H1 (cell line): ENCODE measurements at regions not wholly inside any gene's neighbourhood (a gene's known extent, or its start where the extent isn't known, plus 50 kb on each side); places are given as distances from the start of the nearest gene placed in this dataset.

Experiments used
- CTCF ChIA-PET: fragments of 300-600 bp; sonication (Branson Sonifier 250); formaldehyde crosslinking; loops from one replicate; lab custom pipeline; 2021; ENCODE audit not compliant: partially characterized antibody; lab: Charles Lee
- POLR2A ChIA-PET: fragments of 300-600 bp; sonication (Branson Sonifier 250); formaldehyde crosslinking; loops from one replicate; lab custom pipeline; 2021; ENCODE audit warnings: inconsistent platforms; ENCODE audit not compliant: partially characterized antibody; lab: Charles Lee
- DNase-seq, 2 experiments: peaks; one replicate each; pipeline versions ENCODE4 v3.0.0 to v3.0.0-alpha.2; 2010 to 2022; ENCODE audit warnings: low spot score in 2 of 2, low read depth in 1 of 2, mixed read lengths in 1 of 2
- FAIRE-seq: peaks from 2 replicates; lab custom pipeline; 2011; peaks lifted over from hg19 to GRCh38; lab: Jason Lieb, UNC
- H2AFZ ChIP-seq: 2 replicates; pipeline ENCODE4 v1.8.1; 2012; ENCODE audit warnings: low read length, inconsistent platforms
- H2AK5ac ChIP-seq: 2 replicates; pipeline ENCODE4 v1.6.1; 2013; ENCODE audit warnings: low read depth, low read length
- H2BK120ac ChIP-seq: replicated peaks from 2 replicates; pipeline ENCODE3; 2013; ENCODE audit warnings: low read depth, low read length, inconsistent platforms
- H2BK12ac ChIP-seq: 2 replicates; pipeline ENCODE4 v1.6.1; 2013; ENCODE audit warnings: low read depth, low read length
- H2BK15ac ChIP-seq: 2 replicates; pipeline ENCODE4 v1.6.1; 2013; ENCODE audit warnings: low read length
- H2BK20ac ChIP-seq: 2 replicates; pipeline ENCODE4 v1.6.1; 2013; ENCODE audit warnings: low read length
- H2BK5ac ChIP-seq: 2 replicates; pipeline ENCODE4 v1.6.1; 2013; ENCODE audit warnings: low read depth, low read length
- H3K14ac ChIP-seq: 2 replicates; pipeline ENCODE4 v1.6.1; 2013; ENCODE audit warnings: inconsistent platforms; ENCODE audit not compliant: insufficient read length
- H3K18ac ChIP-seq: 2 replicates; pipeline ENCODE4 v1.6.1; 2013; ENCODE audit warnings: low read length; ENCODE audit errors: extremely low read depth
- H3K23ac ChIP-seq: 2 replicates; pipeline ENCODE4 v1.6.1; 2013; ENCODE audit warnings: inconsistent platforms; ENCODE audit not compliant: insufficient read length
- H3K23me2 ChIP-seq: 2 replicates; pipeline ENCODE4 v1.6.1; 2013; ENCODE audit warnings: low read depth, low read length
- H3K27ac ChIP-seq: 2 replicates; pipeline ENCODE4 v1.6.1; 2011; ENCODE audit warnings: low read depth, low read length, inconsistent platforms
- H3K27me3 ChIP-seq, 4 experiments: replicated peaks in 1 of 4; 1 replicate in 1 of 4; 2 replicates in 3 of 4; pipeline versions ENCODE4 v1.6.1 to v1.8.1; 2011 to 2013; ENCODE audit warnings: low read length in 3 of 4, mild to moderate bottlenecking in 3 of 4, inconsistent platforms in 2 of 4, mixed read lengths in 2 of 4, moderate library complexity in 1 of 4; ENCODE audit not compliant: control insufficient read depth in 3 of 4, insufficient read depth in 3 of 4; ENCODE audit errors: extremely low read depth in 1 of 4
- H3K36me3 ChIP-seq, 4 experiments: 2 replicates each; pipeline versions ENCODE4 v1.6.1 to v1.8.1; 2011 to 2013; ENCODE audit warnings: mild to moderate bottlenecking in 4 of 4, low read length in 3 of 4, moderate library complexity in 2 of 4, control low read depth in 1 of 4, inconsistent platforms in 1 of 4; ENCODE audit not compliant: insufficient read depth in 4 of 4, control insufficient read depth in 2 of 4
- H3K4ac ChIP-seq: replicated peaks from 2 replicates; pipeline ENCODE3; 2013; ENCODE audit warnings: low read length, low read depth, mixed read lengths, inconsistent platforms; ENCODE audit not compliant: insufficient read length
- H3K4me1 ChIP-seq, 4 experiments: replicated peaks in 1 of 4; 1 replicate in 1 of 4; 2 replicates in 3 of 4; pipeline versions ENCODE4 v1.6.1 to v1.8.1; 2011 to 2013; ENCODE audit warnings: low read length in 3 of 4, inconsistent platforms in 2 of 4, mixed read lengths in 1 of 4; ENCODE audit not compliant: insufficient read depth in 4 of 4, control insufficient read depth in 3 of 4
- H3K4me2 ChIP-seq, 2 experiments: 2 replicates each; pipeline versions ENCODE4 v1.6.1 to v1.8.1; 2011 to 2013; ENCODE audit warnings: low read depth in 2 of 2, low read length in 2 of 2, control low read depth in 1 of 2, inconsistent platforms in 1 of 2, mild to moderate bottlenecking in 1 of 2; ENCODE audit not compliant: insufficient read depth in 1 of 2
- H3K4me3 ChIP-seq, 4 experiments: fragments of 200-600, 300-600 bp in 1 of 4; sonication (generic), shearing (Covaris generic), sonication (Bioruptor Twin) in 1 of 4; 2 replicates each; pipeline versions ENCODE4 v1.5.1 to v1.8.1; 2011 to 2016; ENCODE audit warnings: low read length in 4 of 4, low read depth in 3 of 4, control low read depth in 2 of 4, inconsistent platforms in 2 of 4, mild to moderate bottlenecking in 2 of 4, mixed read lengths in 1 of 4, moderate library complexity in 1 of 4; ENCODE audit not compliant: insufficient read depth in 2 of 4; ENCODE audit errors: extremely low read depth in 1 of 4
- H3K56ac ChIP-seq: replicated peaks from 2 replicates; pipeline ENCODE3; 2013; ENCODE audit warnings: low read depth, mild to moderate bottlenecking, mixed read lengths, low read length, inconsistent platforms; ENCODE audit not compliant: insufficient read length
- H3K79me1 ChIP-seq: 2 replicates; pipeline ENCODE4 v1.6.1; 2013; ENCODE audit warnings: low read depth, low read length, control low read depth
- H3K79me2 ChIP-seq, 2 experiments: 2 replicates each; pipeline versions ENCODE4 v1.6.1 to v1.8.1; 2012 to 2013; ENCODE audit warnings: low read length in 2 of 2, mild to moderate bottlenecking in 2 of 2, inconsistent platforms in 1 of 2; ENCODE audit not compliant: insufficient read depth in 2 of 2, control insufficient read depth in 1 of 2
- H3K9ac ChIP-seq, 4 experiments: replicated peaks in 1 of 4; 1 replicate in 1 of 4; 2 replicates in 3 of 4; pipeline versions ENCODE4 v1.6.1 to v1.8.1; 2011 to 2013; ENCODE audit warnings: low read depth in 3 of 4, low read length in 3 of 4, control low read depth in 2 of 4, mild to moderate bottlenecking in 2 of 4, moderate library complexity in 2 of 4, inconsistent platforms in 1 of 4; ENCODE audit errors: extremely low read depth in 1 of 4
- H3K9me3 ChIP-seq, 2 experiments: 2 replicates each; pipeline versions ENCODE4 v1.6.1 to v1.8.1; 2012 to 2013; ENCODE audit warnings: mild to moderate bottlenecking in 2 of 2, moderate library complexity in 2 of 2, control low read depth in 1 of 2, inconsistent platforms in 1 of 2, low read depth in 1 of 2, low read length in 1 of 2, mixed read lengths in 1 of 2; ENCODE audit not compliant: insufficient read depth in 2 of 2
- H4K20me1 ChIP-seq, 2 experiments: replicated peaks in 1 of 2; 2 replicates each; pipeline versions ENCODE3 to v1.8.1; 2011 to 2013; ENCODE audit warnings: inconsistent platforms in 2 of 2, low read length in 2 of 2, mild to moderate bottlenecking in 1 of 2; ENCODE audit not compliant: insufficient read depth in 2 of 2, control insufficient read depth in 1 of 2
- H4K5ac ChIP-seq: 2 replicates; pipeline ENCODE4 v1.6.1; 2013; ENCODE audit warnings: low read length, low read depth, mixed read lengths, inconsistent platforms; ENCODE audit not compliant: insufficient read length
- H4K8ac ChIP-seq: 2 replicates; pipeline ENCODE4 v1.8.0; 2013; ENCODE audit warnings: mild to moderate bottlenecking, moderate library complexity, low read length, inconsistent platforms; ENCODE audit not compliant: insufficient read depth; ENCODE audit errors: extremely low read depth
- H4K91ac ChIP-seq: replicated peaks from 2 replicates; pipeline ENCODE3; 2013; ENCODE audit warnings: low read length, mixed read lengths, inconsistent platforms; ENCODE audit not compliant: insufficient read length
- BACH1 ChIP-seq: IDR thresholded peaks from 2 replicates; pipeline ENCODE4 v1.6.1; 2012; ENCODE audit warnings: low read length, improper control_type of control experiment
- EP300 ChIP-seq, 2 experiments: IDR thresholded peaks; 1 replicate in 1 of 2; 2 replicates in 1 of 2; pipeline ENCODE4 v1.6.1; 2011 to 2012; ENCODE audit warnings: low read depth in 2 of 2, low read length in 2 of 2, mild to moderate bottlenecking in 2 of 2, borderline replicate concordance in 1 of 2, inconsistent platforms in 1 of 2, moderate library complexity in 1 of 2
- EZH2 ChIP-seq: fragments of 200-600 bp; sonication (generic); IDR thresholded peaks from 2 replicates; pipeline ENCODE4 v1.7.1; 2012; ENCODE audit warnings: low read depth, mild to moderate bottlenecking, moderate library complexity, low read length, inconsistent platforms; ENCODE audit not compliant: severe bottlenecking
- PHF8 ChIP-seq: fragments of 200-600 bp; sonication (generic); conservative IDR thresholded peaks from 2 replicates; pipeline ENCODE4 v1.7.1; 2012; ENCODE audit warnings: low read depth, mild to moderate bottlenecking, inconsistent platforms, low read length, moderate library complexity
- RXRA ChIP-seq: IDR thresholded peaks from 2 replicates; pipeline ENCODE4 v1.6.1; 2011; ENCODE audit warnings: low read depth, mild to moderate bottlenecking, low read length, moderate library complexity; ENCODE audit not compliant: insufficient read depth
- SIN3A ChIP-seq, 2 experiments: IDR thresholded peaks in 1 of 2; conservative IDR thresholded peaks in 1 of 2; 2 replicates each; pipeline ENCODE4 v1.6.1; 2011 to 2012; ENCODE audit warnings: low read length in 2 of 2, improper control_type of control experiment in 1 of 2, low read depth in 1 of 2, mild to moderate bottlenecking in 1 of 2
- SP1 ChIP-seq: IDR thresholded peaks from 2 replicates; pipeline ENCODE4 v1.6.1; 2011; ENCODE audit warnings: low read depth, low read length
- SUZ12 ChIP-seq: fragments of 200-600 bp; sonication (generic); IDR thresholded peaks from 2 replicates; pipeline ENCODE4 v1.6.1; 2012; ENCODE audit warnings: mild to moderate bottlenecking, inconsistent platforms, low read length, moderate library complexity, mixed read lengths
- WGBS, 2 experiments: shearing (Covaris generic) in 1 of 2; methylation state at CpG; one replicate each; pipeline versions ENCODE4 v1.1.6 to v1.1.7; 2013 to 2015; ENCODE audit warnings: low lambda C conversion rate in 2 of 2, mixed read lengths in 2 of 2, inconsistent platforms in 1 of 2, low coverage in 1 of 2, missing lambda C conversion rate in 1 of 2; ENCODE audit not compliant: insufficient replicate concordance in 2 of 2, insufficient coverage in 1 of 2, insufficient read length in 1 of 2; ENCODE audit errors: extremely low coverage in 1 of 2, missing lambda C conversion rate in 1 of 2; 5-methylcytosine and 5-hydroxymethylcytosine counted together
- TF ChIP-seq, protein P1 (sequence below): IDR thresholded peaks from 2 replicates; pipeline ENCODE4 v1.6.1; 2012; ENCODE audit warnings: inconsistent platforms

DNA sequence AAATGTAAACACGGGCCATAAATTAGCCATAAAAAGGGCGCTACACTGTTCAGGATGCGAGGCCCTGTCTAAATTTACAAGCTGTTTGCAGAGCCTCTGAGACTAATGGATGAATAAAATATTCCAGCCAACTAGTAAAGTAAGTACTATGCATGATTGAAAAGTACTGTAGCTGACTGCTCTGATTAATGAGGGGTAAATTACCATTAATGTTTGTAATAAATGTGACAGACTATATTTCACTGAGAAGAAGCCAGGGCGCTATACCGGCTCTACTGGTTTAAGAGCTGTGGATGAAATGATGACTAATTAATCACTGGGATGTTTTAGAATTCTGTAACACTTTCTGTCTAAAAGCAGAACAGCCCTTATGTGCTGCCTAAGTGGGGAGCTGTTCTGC is 54.3 kb upstream of the RGPD4 start:
- CTCF ChIA-PET = interaction anchor here (1.1 to 1.6 kb wide), 4 partner anchors 10 to 20 kb away, joined by 3 to 6 read pairs (median 5); no protein-coding TSS in a partner anchor
- H3K4ac ChIP-seq = no peak overlapping the region
- no peak overlapping the region for H3K4me2 ChIP-seq
- H3K36me3 ChIP-seq = no peaks in the 10 kb centered on the region
- no peak for TF ChIP-seq SUZ12
- TF ChIP-seq EP300 (IDR thresholded peaks at IDR 0.05; ENCODE audit: borderline replicate concordance in 1 of 2, low read depth in 2 of 2, low read length in 2 of 2) = no peak
- no peak for TF ChIP-seq SIN3A (conservative IDR thresholded peaks at IDR 0.05 in 1 of 2, IDR thresholded peaks at IDR 0.05 in 1 of 2; ENCODE audit: low read depth in 1 of 2, low read length in 2 of 2)
- TF ChIP-seq EZH2 = no peak
- TF ChIP-seq, protein P1, sequence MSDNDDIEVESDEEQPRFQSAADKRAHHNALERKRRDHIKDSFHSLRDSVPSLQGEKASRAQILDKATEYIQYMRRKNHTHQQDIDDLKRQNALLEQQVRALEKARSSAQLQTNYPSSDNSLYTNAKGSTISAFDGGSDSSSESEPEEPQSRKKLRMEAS = no peak
- TF ChIP-seq BACH1 = no peak
- TF ChIP-seq RXRA = no peak
- TF ChIP-seq PHF8 = no peak
- no peak for TF ChIP-seq SP1
- H4K5ac ChIP-seq = no peak overlapping the region
- H3K23ac ChIP-seq = no peak overlapping the region
- H3K56ac ChIP-seq = no peak overlapping the region
- H2BK120ac ChIP-seq = no peak overlapping the region
- H3K14ac ChIP-seq = no peak overlapping the region
- H2BK20ac ChIP-seq = no peak overlapping the region
- no peaks in the 10 kb centered on the region for H4K20me1 ChIP-seq
- H2AFZ ChIP-seq = no peak overlapping the region
- H2BK15ac ChIP-seq = no peak overlapping the region
- no peaks in the 10 kb centered on the region for H3K79me1 ChIP-seq
- H2BK5ac ChIP-seq = no peak overlapping the region
- H2AK5ac ChIP-seq = no peak overlapping the region
- H3K9me3 ChIP-seq = no peaks in the 10 kb centered on the region
- no peaks in the 10 kb centered on the region for H3K4me1 ChIP-seq
- H2BK12ac ChIP-seq = no peak overlapping the region
- no peaks in the 10 kb centered on the region for H3K23me2 ChIP-seq
- H3K79me2 ChIP-seq = no peaks in the 10 kb centered on the region
- H3K27me3 ChIP-seq = no peaks in the 10 kb centered on the region
- no peak overlapping the region for H3K18ac ChIP-seq
- H4K8ac ChIP-seq = no peak overlapping the region
- 99% methylated on average over 5 of the region's 5 CpGs; no CpG with 5 or more reads in 1 of the 2 experiments for WGBS, 2 experiments
- H3K4me3 ChIP-seq = no peak overlapping the region
- no peak overlapping the region for H3K9ac ChIP-seq
- FAIRE-seq (no peak), DNase-seq (no peak)
- no peak overlapping the region for H3K27ac ChIP-seq
- H4K91ac ChIP-seq = no peak overlapping the region
- POLR2A ChIA-PET = no interaction called here
